Right forelimb (tissue), 1 donor: ENCODE measurements at regions not wholly inside any gene's neighbourhood (a gene's known extent, or its start where the extent isn't known, plus 50 kb on each side); places are given as distances from the start of the nearest gene placed in this dataset.

Experiments used
- DNase-seq: peaks from one replicate; pipeline ENCODE4 v3.0.0-alpha.2; 2018

DNA sequence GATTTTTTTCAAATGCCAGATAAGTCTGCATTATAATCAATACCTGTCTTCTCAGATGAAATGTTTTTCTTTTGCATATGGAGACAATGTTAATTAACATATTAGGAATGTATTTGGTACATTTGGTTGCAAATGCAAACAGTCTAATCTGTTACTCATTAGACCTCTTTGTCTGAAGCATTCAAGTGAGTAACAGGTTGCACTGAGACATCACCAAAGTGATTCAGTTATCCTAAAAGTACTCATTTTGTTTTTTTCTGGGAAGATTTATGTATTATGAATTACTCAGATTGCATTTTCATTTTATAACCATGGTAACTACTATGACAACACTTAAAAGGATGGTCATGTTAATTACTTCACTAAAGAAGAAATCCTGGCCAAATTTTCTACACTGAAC is 513.6 kb downstream of the HTR7 start:
- no peak for DNase-seq

DNA sequence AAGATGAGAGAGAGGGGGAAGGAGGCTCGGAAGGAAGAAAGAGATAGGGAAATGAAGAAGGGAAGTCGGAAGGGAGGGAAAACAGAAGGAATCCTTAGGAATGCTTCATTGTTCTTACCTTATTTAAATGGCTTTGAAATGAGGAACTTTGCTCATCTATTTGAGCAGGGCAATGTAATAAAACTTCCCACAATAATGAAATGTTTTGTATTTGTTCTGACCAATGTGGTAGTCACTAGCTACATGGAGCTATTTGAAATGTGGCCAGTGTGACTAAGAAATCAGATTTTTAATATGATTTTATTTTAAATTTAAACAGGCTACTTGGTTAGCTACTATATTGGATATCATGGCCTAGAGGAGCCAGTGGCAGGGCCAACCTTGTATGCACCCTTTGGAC is 510.6 kb downstream of the HTR7 start:
- DNase-seq, result no peak

DNA sequence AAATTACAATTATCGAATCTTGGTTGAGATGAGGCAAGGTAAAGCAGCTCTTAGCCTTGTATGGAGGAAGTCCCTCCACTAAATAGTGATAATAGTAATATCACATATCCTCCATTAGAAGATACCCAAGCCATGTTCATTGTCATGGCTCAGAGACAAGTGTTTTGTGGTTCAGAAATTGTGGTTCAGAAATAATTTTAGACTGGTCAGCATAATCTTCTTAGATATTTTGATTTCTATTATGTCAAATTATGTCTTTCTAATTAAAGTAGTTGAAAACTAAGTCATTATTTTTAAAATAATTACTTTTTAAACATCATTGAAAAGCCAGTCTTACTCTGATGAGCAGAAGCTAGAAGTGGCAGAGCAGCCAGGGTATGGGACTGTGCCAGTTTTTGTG is 507.7 kb downstream of the HTR7 start:
- DNase-seq, result no peak

- no peak for DNase-seq
Observed at GRCh38 chr10:90352288-90352687, 505.6 kb downstream of the HTR7 start.

DNA sequence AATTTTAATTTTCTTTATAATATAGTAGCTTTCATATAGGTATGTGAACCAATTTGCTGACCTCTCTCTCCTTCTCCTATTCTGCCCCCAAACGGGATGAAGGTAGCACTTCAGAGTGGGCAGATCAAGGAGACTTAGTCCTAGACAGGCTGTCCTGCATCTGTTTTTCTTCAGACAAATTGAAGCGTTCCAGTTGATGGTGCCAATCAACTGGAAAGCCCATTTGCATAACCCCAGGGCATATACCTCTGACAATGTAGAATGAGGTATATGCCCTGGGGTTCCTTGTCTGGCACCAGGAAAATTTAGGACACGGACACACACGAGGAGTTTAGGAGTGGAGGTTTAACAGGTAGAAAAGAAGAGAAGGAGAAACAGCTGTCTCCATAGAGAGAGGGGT is 502.9 kb downstream of the HTR7 start:
- no peak for DNase-seq

- DNase-seq, result no peak
Observed at GRCh38 chr10:90363799-90364483, 493.9 kb downstream of the HTR7 start.

DNA sequence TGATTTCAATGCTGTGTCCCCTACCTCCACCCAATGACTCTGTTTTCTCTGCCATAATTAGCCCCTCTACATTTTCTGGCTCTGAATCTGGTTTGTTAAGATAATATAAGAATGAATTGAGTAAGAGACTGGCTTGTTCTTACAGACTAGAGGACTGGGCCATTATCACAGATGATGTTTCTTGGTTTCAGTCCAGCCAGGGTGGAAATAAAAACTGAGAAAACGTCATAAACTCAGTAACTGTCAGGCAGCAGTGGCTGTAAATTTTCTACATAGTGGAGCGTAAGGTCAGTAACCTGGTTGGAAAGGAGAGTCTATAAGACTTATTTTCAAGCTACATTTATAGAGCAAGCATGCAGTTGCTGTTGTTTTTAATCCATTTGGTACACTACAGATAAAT is 485.4 kb downstream of the HTR7 start:
- DNase-seq, result no peak

DNA sequence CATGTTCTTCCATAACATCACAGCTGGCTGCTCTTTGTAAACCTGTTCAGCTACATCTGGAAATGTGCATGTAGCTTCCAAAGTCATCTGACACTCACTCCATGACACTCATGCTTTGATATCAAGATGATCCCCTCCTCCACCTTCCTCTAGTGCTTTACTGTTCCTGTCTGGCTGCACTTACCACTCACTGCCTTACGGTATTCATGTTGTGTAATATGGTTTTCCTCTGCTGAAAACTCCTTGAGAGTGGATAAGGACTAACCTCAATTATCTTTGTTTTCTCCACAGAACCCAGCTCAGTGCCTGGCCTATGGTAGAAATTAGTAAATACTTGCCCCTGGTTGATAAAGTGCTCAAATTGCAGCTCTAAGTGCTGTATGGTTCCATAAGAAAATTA is 483.9 kb downstream of the HTR7 start:
- DNase-seq, result no peak

- no peak for DNase-seq
Observed at GRCh38 chr10:90378524-90379076, 479.2 kb downstream of the HTR7 start.

DNA sequence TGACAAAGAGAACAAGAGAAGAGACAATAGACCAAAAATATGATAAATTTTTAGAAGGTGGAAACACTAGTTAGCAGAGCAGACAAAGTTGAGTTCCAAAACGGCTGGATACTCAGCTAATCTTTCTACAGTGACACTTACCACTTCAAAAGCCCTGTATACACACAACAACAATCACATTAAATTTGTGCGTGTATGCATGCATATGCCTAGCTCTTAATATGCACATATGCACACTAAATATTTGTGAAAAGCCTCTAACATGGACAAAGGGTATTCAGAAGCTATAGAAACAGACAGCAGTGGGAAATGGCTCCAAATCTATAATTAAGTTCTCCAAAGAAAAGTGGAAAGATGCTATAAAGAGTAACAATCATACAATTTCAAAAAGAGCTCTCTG is 476.4 kb downstream of the HTR7 start:
- DNase-seq, result no peak

DNA sequence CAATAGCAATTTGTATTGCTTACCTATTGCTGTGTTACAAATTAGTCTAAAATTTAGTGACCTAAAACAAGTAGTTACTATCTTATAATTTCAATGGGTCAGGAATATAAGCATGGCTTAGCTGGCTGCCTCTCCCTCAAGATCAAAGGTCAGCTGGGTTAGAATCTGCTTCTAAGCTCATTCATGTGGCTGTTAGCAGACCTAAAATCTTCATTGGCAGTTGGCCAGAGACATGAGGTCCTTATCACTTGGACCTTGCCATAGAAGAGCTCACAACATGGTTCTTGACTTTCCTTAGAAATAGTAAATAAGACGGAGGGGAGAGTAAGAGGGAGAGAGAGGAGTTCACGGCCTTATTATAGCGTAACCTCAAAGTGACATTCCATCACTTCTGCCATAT is 468.0 kb downstream of the HTR7 start:
- DNase-seq, result no peak

DNA sequence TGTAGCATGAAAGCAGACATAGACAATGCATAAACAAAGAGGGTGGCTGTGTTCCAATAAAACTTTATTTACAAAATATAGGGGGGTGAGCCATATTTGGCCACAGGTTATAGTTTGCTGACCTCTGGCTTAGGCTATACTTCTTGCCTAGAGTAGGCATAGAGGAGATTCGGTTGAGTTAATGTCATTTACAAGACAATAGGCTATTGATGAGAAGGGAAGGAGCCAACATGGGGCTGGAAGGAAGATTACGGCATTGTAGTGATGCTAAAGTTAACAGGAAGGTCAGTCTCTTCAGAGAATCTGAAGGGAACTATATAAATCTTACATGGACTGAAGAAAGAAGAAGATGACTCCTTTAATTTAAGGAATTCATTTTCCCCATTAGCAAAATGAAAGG is 463.5 kb downstream of the HTR7 start:
- no peak for DNase-seq

GRCh38 chr10:90396721-90397120 is 461.1 kb downstream of the HTR7 start:
- DNase-seq, result no peak

DNA sequence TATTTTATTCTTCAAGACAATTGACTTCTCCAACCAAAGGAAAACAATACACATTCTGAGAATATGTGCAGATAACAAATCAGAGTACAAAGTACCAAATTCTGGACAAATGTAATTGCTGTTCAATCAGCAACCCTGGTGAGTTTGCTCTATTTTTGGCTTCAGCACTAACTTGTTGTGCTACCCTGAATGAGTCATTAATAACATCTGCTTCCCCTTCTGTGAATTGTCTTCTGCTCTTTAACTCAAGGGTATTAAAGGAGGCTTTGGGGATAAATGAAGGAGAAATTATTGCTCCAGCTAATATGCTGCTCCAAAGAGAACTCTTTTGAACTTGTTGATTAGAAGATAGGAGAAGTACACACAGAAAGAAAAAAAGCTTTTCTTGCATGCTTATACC is 459.3 kb downstream of the HTR7 start:
- no peak for DNase-seq

DNA sequence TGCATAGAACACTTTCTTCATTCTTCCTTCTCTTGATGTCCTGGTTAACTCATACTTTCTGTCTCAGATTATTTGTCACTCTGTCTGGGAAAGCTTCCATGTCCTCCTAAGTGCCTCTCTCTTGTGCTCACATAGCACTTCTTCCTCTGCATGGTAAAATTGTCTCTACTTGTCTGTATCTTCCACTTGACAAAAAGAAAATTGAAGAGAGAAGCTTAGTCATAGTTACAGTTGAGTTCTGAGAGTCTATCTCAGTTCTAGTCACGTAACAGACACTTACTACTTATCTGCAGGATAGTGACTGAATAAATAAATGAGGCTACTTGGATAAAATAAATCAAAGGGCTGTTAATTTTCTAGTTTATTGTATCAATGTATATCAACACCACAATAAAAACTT is 458.1 kb downstream of the HTR7 start:
- no peak for DNase-seq

DNA sequence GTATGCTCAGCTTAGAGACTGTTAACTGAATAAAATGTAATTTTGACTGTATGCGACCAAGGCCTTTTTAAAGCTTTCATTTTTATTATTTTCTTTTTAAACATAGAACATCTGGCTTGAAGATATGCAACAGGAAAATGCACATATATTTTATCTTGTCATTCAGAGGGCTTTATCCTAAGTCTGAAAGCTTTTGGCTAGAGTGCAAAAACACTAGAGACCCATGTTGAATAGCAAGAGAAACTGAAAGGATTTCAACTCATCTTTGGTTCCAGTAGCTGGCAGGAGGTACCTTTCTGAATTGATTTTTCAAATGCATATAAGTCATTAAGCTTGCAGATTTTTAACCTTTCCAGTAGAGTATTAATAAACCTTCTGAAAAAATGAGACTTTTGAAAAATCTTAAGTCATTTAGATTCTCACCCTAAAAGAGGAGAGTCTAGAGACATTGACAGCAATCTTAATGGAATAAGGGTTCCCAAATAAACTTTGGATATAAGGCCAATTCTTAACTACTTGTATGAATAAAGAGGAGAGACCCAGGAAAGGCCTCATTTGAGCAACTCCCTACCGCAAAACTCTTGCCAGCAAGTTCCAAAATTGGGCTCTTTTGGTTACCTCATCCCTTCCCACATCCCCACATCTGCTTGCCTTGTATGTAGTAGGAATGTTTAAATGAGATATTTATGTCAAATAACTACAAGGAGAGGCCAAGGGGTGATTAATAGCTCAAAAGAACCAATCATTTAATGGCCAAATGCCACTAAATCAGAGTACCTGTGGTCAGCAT is 454.4 kb downstream of the HTR7 start:
- DNase-seq, result no peak

GRCh38 chr10:90407131-90407530 is 450.7 kb downstream of the HTR7 start:
- no peak for DNase-seq

- no peak for DNase-seq
Observed at GRCh38 chr10:90407851-90408250, 450.0 kb downstream of the HTR7 start.

- no peak for DNase-seq
Observed at GRCh38 chr10:90412582-90412981, 445.3 kb downstream of the HTR7 start.

- DNase-seq, result no peak
Observed at GRCh38 chr10:90413196-90413595, 444.6 kb downstream of the HTR7 start.

- no peak for DNase-seq
Observed at GRCh38 chr10:90414926-90415325, 442.9 kb downstream of the HTR7 start.

- DNase-seq, result no peak
Observed at GRCh38 chr10:90417029-90417428, 440.8 kb downstream of the HTR7 start.

GRCh38 chr10:90417476-90418210 is 440.2 kb downstream of the HTR7 start:
- no peak for DNase-seq
